HG03095 (cell line): ENCODE measurements at regions not wholly inside any gene's neighbourhood (a gene's known extent, or its start where the extent isn't known, plus 50 kb on each side); places are given as distances from the start of the nearest gene placed in this dataset.
"Not testable (repeated sequence)": the region's sequence is repeated elsewhere in the genome, so short reads cannot be mapped to it uniquely, and the experiment has no call there.

Source experiments
- ATAC-seq: cut with Tn5 transposase; IDR thresholded peaks from one replicate; pipeline ENCODE4 v1.9.1; 2021; ENCODE audit warnings: moderate library complexity; ENCODE audit not compliant: unreplicated experiment

- not testable (repeated sequence) for ATAC-seq
These were observed 903.9 kb upstream of the ADAMTS5 start for GRCh38 chr21:27870755-27871154.

- not testable (repeated sequence) for ATAC-seq
These were observed 893.5 kb upstream of the ADAMTS5 start for GRCh38 chr21:27860314-27860955.

GRCh38 chr21:27858053-27858825 is 891.4 kb upstream of the ADAMTS5 start:
- ATAC-seq: not testable (repeated sequence)

- ATAC-seq: not testable (repeated sequence)
These were observed 890.1 kb upstream of the ADAMTS5 start for GRCh38 chr21:27856988-27857387.

GRCh38 chr21:27841084-27841672 is 874.3 kb upstream of the ADAMTS5 start:
- no peak for ATAC-seq

- ATAC-seq: no peak
These were observed 873.4 kb upstream of the ADAMTS5 start for GRCh38 chr21:27840262-27840661.

GRCh38 chr21:27839512-27840115 is 872.7 kb upstream of the ADAMTS5 start:
- no peak for ATAC-seq

GRCh38 chr21:27838573-27838972 is 871.7 kb upstream of the ADAMTS5 start:
- no peak for ATAC-seq

GRCh38 chr21:27837936-27838335 is 871.0 kb upstream of the ADAMTS5 start:
- ATAC-seq: no peak

GRCh38 chr21:27833298-27833697 is 866.4 kb upstream of the ADAMTS5 start:
- no peak for ATAC-seq

GRCh38 chr21:27831816-27832569 is 865.1 kb upstream of the ADAMTS5 start:
- ATAC-seq: no peak

GRCh38 chr21:27831177-27831576 is 864.3 kb upstream of the ADAMTS5 start:
- no peak for ATAC-seq

- no peak for ATAC-seq
These were observed 861.1 kb upstream of the ADAMTS5 start for GRCh38 chr21:27827972-27828371.

GRCh38 chr21:27825035-27825434 is 858.1 kb upstream of the ADAMTS5 start:
- ATAC-seq: no peak

GRCh38 chr21:27823652-27824201 is 856.8 kb upstream of the ADAMTS5 start:
- ATAC-seq: no peak

- no peak for ATAC-seq
These were observed 853.5 kb upstream of the ADAMTS5 start for GRCh38 chr21:27820342-27820741.

- ATAC-seq: no peak
These were observed 852.4 kb upstream of the ADAMTS5 start for GRCh38 chr21:27819299-27819698.

- ATAC-seq: no peak
These were observed 852.0 kb upstream of the ADAMTS5 start for GRCh38 chr21:27818847-27819246.

- no peak for ATAC-seq
These were observed 851.2 kb upstream of the ADAMTS5 start for GRCh38 chr21:27817902-27818623.

GRCh38 chr21:27817074-27817473 is 850.2 kb upstream of the ADAMTS5 start:
- no peak for ATAC-seq
